Kidney tubule cell (primary cell): ENCODE measurements at regions not wholly inside any gene's neighbourhood (a gene's known extent, or its start where the extent isn't known, plus 50 kb on each side); places are given as distances from the start of the nearest gene placed in this dataset.
"Not testable (repeated sequence)": the region's sequence is repeated elsewhere in the genome, so short reads cannot be mapped to it uniquely, and the experiment has no call there.

Source experiments
- DNase-seq: peaks from one replicate; pipeline ENCODE4 v3.0.0-alpha.2; 2018; ENCODE audit warnings: low spot score

DNA sequence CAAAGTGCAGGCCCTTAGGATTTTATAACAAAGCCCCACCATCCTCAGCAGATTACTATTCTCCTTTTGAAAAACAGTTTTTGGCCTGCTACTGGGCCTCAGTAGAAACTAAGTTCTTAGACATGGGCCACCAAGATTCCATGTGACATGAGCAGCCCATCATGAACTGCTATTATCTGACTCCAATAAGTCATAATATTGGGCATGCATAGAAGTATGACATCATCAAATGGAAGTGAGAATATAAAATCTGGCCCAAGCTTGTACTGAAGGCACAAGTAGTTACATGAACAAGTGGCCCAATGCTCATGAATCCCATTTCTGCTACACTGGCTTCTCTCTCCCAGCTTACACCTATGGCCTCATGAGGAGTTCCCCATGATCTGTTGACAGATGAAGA lies 404.8 kb downstream of the EPHA5 start:
- no peak for DNase-seq

DNA sequence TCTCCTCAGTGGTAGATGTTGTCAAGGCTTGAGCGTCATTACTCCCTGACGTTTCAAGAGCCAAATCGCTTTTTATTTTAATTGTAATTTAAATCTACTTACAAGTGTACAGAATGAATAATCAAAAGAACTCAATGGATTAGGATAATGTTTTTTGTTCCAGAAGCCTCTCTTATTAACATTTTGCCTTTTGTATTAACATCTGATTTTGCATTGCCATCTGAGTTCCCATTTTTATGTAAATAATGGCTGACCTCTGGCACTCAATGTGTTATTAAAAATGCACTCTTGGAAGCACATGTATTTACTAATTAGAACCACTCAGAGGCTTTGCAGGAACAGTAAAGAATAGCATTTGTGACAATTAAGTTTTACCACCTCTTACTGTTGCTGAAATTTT lies 411.0 kb downstream of the EPHA5 start:
- no peak for DNase-seq

DNA sequence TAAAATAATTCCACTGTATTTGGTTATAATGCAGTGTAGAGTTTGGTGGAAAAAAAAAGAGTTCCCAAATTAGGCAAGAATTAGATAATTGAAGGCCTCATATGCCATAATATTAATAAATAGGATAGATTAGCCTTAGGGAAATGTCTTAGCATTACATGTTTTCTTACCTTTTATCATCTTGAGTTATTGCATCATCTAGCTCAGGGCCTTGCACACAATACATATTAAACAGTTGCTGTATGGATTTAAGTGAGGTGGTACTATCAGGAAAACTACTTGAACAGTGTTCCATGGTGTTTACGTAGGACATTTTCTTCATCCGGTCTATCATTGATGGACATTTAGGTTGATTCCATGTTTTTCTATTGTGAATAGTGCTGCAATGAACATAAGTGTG lies 419.4 kb downstream of the EPHA5 start:
- DNase-seq: no peak

DNA sequence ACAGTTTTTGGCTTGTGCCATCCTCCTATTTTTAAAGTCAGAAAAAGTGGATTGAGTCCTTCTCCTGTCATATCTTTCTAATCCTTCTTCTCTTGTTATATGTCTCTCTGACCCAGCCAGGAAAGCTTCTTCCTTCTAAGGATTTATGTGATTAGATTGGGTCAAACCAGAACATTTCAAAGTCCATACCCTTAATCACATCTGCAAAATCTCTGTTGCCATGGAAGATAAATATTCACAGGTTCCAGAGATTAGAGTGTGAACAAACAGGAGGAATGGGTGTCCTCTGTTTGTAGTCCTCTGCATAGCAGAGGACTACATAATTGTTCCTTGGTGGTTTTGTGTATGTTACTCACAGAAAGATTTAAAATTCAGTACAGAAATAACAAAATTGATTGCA lies 421.2 kb downstream of the EPHA5 start:
- DNase-seq: no peak

DNA sequence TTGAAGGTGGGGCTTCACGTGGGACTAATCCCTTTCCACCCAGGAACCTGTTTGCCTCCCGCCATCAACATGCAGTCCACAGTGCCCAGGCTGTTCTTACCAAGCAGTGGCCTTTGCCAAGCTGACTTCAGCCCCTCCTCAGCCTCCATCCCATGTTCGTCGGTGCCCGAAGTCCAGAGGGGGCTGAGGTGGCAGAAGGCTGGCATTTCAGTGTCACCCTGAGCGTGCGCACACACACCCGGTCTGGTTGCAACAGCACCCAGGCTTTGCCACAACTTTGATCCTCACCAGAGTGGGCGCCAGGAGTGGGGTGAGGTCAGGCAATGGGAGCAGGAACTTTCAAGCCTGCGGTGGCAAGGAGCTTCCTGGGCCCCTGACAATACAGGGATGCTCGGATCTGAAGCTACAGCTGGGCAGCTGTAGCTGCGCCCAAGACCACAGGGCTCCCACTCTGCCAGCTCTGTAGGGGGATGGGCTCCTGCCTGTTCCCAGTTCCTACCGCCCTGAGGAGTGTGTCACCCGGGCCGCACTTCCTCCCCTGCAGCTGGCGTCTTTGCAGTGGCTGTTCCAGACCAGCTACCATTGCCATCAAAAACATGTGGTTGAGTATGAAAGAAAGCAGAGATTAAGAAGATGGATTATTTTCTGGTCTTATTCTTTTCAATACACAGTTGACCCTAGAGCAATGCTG lies 428.0 kb downstream of the EPHA5 start:
- DNase-seq: no peak

DNA sequence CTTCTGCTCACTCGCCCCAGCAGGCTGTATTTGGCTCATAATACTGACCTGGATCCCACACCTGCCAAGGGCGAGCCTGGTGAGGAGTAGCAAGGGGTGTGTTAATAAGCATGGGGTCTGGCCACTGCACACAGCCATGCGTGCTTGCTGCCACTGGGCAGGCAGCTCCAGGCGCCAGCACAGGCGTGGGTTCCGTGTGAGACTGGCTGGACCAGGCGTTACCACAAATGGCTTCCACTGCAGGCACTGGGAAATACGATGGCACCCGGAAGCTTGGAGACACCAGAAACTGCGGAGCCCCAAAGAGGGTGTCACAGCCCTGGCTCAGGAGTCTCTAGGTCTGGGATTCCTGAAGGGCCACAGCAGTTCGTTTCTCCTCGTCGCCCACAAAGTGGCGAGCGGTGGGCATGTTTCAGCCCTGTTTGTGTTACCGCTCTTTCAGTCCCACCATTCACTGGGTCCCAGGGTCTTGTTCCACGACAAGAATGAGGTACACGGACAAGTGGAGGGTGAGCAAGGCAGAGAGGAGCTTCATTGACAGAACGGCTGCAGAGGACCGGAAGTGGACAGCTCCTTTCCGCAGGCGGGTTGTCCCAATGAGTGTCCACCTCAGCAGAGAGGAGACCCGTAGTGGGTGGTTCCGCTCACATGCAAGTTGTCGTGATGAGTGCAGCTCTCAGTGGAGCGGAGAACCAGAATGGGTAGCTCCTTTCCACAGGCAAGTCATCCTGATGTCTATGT lies 428.9 kb downstream of the EPHA5 start:
- no peak for DNase-seq

DNA sequence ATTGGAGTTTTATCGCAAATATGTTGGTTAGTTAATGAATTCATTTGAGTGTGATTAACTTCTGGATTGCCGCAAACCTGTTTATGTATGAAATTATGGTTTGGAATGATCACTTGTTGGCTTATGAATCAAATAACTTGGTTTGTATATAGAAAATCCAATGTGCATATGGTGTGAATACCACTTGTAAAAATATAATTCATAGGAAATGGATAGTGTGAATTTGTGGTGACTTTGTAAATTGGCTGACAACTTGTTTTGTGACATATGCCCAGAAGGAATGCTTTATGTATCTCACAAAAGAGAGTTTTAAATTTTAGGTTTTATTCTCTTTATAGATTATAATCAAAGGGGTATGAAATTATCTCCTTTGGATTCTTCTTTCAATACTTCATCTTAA lies 436.2 kb downstream of the EPHA5 start:
- no peak for DNase-seq

DNA sequence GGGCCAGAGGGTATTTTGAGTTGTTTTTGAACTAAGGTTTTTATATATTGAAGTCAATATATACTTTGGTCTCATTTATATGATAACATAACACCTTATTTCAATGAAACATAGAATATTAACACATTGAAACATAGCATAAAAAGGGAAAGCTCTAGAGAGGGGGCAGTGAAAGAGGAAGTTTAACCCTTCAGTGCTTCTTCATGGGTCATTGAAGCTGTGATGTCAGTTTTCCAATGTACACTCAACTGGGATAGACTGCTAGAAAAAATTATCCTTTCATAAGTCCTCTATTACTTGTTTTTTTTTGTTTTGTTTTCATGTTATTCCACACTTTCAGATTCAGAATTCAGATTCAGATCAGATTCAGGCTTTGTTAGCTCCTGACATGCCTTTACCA lies 442.7 kb downstream of the EPHA5 start:
- no peak for DNase-seq

DNA sequence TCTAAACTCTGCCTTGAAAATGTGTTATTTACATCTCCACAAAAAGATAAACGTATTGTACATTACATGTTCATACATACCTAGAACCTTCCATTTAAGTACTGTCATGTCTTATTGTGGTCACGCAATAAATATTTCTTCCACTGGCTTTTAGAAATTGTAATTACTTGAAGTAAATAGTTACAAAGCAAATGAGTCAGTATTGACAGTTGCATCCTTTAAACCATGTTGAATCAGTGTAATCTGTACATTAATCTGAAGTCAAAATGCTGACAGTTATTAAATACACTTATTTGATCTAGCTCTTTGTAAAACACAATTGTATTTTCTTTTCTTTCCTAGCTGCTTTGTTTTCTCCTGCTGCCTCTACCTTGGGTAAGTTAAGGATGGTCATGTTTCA lies 446.7 kb downstream of the EPHA5 start:
- DNase-seq: no peak

DNA sequence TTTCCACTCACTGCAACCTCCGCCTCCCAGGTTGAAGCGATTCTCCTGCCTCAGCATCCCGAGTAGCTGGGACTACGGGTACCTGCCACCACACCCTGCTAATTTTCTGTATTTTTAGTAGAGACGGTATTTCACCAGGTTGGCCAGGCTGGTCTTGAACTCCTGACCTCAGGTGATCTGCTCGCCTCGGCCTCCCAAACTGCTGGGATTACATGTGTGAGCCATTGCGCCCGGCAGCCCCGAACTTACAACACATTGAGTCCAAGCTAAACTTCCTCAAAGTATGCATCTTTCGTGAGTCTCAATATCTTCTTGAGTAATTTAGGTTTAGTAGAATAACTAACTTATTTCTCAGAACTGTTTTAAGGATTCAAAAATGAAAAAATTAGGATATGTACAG lies 447.2 kb downstream of the EPHA5 start:
- not testable (repeated sequence) for DNase-seq

DNA sequence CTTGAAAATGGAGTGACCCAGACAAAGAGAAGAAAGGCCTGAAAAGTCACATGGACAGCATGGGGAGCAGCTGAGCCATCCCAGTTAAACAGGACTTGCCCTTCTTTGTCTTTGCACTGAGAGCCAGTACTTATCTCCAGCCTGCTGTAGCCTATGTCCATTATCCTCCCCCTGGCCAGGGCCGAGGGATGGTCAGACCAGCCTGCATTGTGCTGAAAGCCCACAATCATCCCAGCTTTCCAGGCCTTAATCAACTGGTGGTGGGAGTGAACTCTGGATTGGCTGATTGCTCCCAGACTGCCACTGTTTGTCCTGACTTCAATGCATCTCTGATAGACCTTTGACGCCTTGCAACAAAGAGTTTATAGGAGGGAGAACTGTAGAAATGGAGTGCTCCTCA lies 453.1 kb downstream of the EPHA5 start:
- DNase-seq: no peak

DNA sequence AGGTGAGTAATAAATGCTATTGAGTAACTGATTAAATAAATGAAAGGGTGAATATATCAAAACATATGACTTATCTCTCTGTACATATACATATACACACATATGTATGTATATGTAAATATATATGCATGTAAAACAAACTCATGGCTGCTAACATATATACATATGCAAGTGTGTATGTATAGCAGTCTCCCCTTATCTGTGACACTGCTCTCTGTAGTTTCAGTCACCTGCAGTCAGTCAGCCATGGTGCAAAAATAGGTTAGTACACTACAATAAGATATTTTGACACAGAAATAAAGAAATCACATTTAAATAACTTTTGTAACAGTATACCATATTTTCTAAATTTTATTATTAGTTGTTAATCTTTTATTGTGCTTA lies 467.4 kb downstream of the EPHA5 start:
- DNase-seq: no peak

DNA sequence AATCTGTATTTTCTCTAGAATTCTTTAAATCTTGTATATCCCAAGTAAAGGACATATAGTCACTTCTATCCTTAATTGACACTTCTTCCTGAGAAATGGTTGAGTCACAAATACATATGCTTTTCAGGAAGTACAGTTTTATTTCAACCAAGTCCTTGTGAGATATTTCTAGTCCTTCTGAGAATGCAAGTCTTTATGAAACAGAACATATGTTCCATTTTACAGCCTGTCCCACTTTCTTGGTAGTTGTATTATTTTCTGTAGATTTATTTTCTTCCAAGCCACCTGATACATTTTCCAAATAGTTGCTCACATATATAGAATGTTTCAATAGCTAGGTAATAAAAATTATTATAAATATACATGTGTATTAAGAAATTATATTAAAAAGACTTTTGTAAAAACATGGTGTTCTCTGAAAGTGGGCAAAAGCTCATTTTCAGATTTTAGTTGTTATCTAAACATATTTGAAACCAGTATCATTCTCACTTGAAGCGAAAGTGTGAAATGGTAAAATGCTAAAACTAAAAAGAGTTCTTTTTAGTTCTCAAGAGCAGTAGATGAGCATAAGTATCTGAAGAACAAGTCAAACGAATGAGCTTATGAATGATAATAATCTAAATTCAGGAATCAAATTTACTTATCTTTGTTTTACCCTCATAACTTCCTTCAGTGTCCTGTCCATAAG lies 468.0 kb downstream of the EPHA5 start:
- no peak for DNase-seq

DNA sequence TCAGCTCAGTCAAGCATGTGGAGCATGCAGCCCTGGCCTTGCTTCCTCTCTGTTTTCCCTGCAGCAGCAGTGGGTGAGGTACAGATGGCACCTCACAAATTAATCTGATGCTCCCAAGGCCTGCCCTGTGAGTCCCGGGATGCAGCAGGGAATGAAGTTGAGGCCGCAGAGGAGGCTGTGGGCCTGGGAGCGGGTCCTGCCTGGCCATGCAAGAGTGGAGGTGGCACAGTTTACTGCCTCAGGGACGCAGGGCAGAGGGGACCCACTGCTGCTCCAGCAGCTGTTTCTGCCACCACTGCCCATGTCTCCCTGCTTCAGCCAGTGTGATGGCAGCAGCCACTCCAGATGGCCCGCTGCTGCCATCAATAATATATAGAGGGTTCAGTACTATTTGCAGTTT lies 474.6 kb downstream of the EPHA5 start:
- no peak for DNase-seq

DNA sequence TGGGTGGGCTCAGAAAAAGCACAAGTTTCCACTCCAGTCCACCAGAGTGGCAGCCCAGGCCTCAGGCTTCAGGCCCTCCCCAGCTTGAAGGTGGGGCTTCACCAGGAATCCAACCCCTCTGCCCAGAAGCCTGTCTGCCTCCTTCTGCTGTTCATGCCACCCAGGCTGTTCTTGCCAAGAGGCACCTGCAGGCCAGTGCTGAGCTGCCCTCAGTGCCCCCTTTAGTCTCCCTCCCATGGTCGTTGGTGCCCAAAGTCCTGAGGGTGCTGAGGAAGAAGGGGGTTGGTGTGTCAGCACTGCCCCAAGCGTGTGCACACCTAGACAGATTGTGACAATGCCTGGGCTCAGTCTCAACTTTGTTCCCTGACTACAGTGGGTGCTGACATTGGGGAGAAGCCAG lies 475.3 kb downstream of the EPHA5 start:
- DNase-seq: no peak

DNA sequence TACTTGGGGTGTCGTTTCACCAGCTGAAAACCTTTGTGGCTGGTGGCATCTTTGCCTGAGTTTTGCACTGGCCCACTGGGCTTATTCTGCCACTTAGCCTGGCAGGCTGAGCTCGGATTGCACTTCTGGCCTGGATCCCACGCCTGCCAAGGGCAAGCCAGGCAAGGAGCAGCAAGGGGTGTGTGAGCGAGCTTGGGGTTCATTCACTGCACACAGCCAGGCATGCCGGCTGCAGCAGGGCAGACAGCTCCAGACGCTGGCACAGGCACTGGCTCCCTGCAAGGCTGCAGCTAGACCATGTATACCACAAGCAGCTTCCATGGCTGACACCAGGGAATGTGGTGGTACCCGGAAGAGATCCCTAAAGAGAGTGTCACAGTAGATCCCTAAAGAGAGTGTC lies 476.3 kb downstream of the EPHA5 start:
- DNase-seq: no peak

DNA sequence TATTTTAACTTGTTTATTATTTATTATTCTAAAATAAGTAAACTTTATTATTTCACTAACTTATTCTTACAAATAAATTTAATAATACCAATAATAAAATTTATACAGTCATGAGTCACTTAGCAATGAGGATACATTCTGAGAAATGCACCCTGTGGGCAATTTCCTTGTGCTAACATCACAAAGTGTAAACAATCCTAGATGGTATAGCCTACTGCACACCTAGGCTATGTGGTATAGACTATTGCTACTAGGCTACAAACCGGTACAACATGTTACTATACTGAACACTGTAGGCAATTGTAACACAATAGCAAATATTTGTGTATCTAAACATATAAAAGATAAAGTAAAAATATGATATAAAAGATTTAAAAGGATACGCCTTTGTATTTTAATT lies 479.5 kb downstream of the EPHA5 start:
- DNase-seq: no peak

DNA sequence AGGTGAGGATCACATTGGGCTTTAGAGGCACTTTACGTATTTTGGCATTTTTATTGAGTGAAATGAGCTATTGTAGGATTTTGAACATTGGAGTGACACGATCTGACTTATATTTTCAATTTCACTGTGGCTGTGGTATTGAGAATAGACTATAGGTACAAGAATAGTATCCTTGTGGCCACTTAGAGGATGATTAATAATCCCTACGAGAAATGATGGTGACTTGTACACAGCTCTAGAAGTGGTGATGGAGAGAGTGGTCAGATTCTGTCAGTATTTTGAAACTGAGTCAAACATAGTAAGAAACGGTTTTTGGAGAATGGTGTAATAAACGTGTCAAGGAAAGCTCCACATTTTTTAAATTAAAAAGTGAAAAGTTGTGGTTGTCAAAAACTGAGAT lies 494.7 kb downstream of the EPHA5 start:
- DNase-seq: no peak

DNA sequence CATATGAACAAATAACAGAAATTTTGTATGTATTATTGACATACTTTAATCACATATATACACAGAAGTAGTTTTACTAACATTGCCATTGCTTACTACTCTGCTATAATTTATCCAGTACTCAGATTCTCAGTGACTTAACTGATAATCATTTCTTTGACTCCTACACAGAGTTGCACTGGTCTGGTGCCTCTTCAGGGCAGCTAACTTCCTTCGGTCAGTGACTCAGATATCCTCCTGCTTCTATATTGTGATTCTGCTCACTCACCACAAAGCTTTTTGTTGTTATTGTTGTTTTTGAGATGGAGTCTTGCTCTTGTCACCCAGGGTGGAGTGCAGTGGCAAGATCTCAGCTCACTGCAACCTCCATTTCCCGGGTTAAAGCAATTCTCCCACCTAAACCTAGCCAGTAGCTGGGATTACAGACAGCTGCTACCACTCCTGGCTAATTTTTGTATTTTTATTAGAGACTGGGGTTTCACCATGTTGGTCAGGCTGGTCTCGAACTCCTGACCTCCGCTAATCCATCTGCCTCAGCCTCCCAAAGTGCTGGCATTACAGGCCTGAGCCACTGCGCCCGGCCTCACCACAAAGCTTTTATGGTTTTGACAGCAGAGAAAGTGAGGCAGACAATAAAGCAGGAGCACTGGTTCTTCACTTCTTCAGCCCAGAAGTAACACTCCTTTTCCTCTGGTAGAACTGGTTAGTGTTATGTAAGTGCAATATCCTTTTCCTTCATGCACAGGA lies 499.3 kb downstream of the EPHA5 start:
- peak; percentile 9 for DNase-seq

DNA sequence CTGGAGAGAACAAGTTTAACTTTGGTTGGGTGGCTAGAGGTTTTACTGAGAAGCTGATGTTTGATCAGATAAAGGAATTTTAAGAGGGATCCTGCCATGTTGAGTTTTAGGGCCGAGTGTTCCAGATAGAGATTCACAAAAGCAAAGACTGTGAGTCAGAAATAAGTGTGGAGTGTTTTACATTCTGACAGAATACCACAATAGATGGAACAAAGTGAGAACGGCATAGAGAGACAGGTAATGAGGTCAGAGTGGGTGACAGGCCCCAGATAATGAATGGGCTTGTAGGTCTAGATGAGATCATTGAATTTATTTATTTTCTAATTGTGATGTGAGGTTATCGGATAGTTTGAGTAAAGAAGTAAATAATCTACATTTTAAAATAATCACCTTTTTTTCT lies 502.6 kb downstream of the EPHA5 start:
- no peak for DNase-seq

DNA sequence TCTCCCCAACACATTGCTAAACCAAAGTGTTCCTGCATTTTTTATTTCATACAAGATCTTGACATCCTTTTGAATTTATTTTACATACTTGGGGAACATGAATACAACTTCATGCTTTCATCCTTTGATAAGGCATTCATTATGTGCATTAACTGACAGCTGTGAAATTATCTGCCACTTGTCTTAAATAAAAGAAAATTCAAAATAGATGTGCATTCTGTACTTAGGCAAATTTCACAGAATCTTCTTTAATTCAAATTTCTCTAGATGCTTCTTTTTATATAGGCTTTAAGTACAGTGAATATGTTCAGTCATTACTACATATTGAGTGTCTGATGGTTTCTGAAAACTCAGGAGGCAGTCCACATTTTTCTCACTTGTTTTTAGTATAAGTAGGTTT lies 518.1 kb downstream of the EPHA5 start:
- no peak for DNase-seq

DNA sequence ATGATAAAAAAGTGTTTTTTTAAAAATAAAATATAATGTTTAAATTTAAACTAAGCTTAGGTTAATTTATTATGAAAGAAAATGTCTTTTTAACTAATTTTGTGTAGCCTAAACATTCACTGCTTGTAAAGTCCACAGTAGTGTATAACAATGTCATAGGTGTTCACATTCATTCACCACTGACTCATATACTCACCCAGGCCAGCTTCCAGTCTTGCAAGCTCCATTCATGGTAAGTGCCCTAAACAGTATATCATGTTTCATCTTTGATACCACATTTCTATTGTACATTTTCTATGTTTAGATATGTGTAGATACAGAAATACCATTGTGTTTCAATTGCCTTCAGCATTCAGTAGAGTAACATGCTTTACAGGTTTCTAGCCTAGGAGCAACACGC lies 530.3 kb downstream of the EPHA5 start:
- DNase-seq: no peak

DNA sequence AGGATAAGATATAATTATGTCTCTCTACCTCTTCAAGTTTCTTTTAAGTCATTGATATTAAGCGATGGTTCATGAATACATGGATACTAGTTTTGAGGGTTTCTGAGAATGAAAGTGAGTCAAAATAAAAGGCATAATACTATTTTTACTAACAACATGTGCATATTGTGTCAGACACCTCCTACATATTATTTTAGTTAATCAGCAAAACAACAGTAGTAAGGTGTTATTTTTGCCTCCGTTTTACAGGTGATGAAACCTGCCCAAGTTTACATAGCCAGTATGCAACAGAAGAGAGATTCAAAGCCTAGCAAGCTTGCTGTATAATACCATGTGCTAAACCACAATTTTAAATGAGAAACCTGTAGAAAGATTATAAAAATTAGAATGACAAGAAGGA lies 544.1 kb downstream of the EPHA5 start:
- DNase-seq: no peak
